Neuronal stem cell (in vitro differentiated cells): ENCODE measurements at regions not wholly inside any gene's neighbourhood (a gene's known extent, or its start where the extent isn't known, plus 50 kb on each side); places are given as distances from the start of the nearest gene placed in this dataset.

ENCODE experiments used
- DNase-seq: peaks from one replicate; pipeline ENCODE4 v3.0.0-alpha.2; 2013; ENCODE audit warnings: low spot score
- H2AFZ ChIP-seq: one replicate; pipeline ENCODE4 v1.6.1; 2013; ENCODE audit warnings: mild to moderate bottlenecking, low read length, inconsistent platforms
- H2AK5ac ChIP-seq: 2 replicates; pipeline ENCODE4 v1.6.1; 2013; ENCODE audit warnings: low read depth, mild to moderate bottlenecking, inconsistent platforms, low read length, moderate library complexity, mixed read lengths
- H2BK120ac ChIP-seq: 2 replicates; pipeline ENCODE4 v1.6.1; 2013; ENCODE audit warnings: low read depth, mild to moderate bottlenecking, inconsistent platforms, low read length, moderate library complexity, mixed read lengths
- H2BK12ac ChIP-seq: one replicate; pipeline ENCODE4 v1.6.1; 2013; ENCODE audit warnings: low read length, inconsistent platforms
- H2BK15ac ChIP-seq: 2 replicates; pipeline ENCODE4 v1.6.1; 2013; ENCODE audit warnings: mild to moderate bottlenecking, low read length, inconsistent platforms, mixed read lengths
- H2BK5ac ChIP-seq: one replicate; pipeline ENCODE4 v1.6.1; 2013; ENCODE audit warnings: inconsistent platforms, mild to moderate bottlenecking, low read length, moderate library complexity
- H3K14ac ChIP-seq: one replicate; pipeline ENCODE4 v1.6.1; 2013; ENCODE audit warnings: low read length, inconsistent platforms
- H3K18ac ChIP-seq: 2 replicates; pipeline ENCODE4 v1.6.1; 2013; ENCODE audit warnings: low read length, inconsistent platforms
- H3K23ac ChIP-seq: 2 replicates; pipeline ENCODE4 v1.6.1; 2013; ENCODE audit warnings: low read depth, mild to moderate bottlenecking, mixed read lengths, low read length, inconsistent platforms; ENCODE audit not compliant: poor library complexity
- H3K27ac ChIP-seq: replicated peaks from 3 replicates; pipeline ENCODE4 v1.5.1; 2013; ENCODE audit warnings: low read length, inconsistent platforms
- H3K27me3 ChIP-seq, 3 experiments: 2 replicates each; pipeline ENCODE4 v1.6.1; 2013; ENCODE audit warnings: low read length in 3 of 3, mild to moderate bottlenecking in 2 of 3, inconsistent platforms in 1 of 3, low read depth in 1 of 3, mixed read lengths in 1 of 3, moderate library complexity in 1 of 3; ENCODE audit not compliant: control insufficient read depth in 3 of 3, insufficient read depth in 3 of 3
- H3K36me3 ChIP-seq, 2 donors: replicated peaks in 1 of 2; 2 replicates each; pipeline ENCODE4 v1.6.1; 2013; ENCODE audit warnings: low read length in 2 of 2; ENCODE audit not compliant: control insufficient read depth in 2 of 2, insufficient read depth in 2 of 2
- H3K4ac ChIP-seq: 2 replicates; pipeline ENCODE4 v1.6.1; 2013; ENCODE audit warnings: inconsistent platforms, mild to moderate bottlenecking, low read length, moderate library complexity
- H3K4me1 ChIP-seq, 2 donors: 1 replicate in 1 of 2; 2 replicates in 1 of 2; pipeline ENCODE4 v1.6.1; 2013; ENCODE audit warnings: low read length in 2 of 2, low read depth in 1 of 2; ENCODE audit not compliant: control insufficient read depth in 2 of 2, insufficient read depth in 1 of 2
- H3K4me2 ChIP-seq: one replicate; pipeline ENCODE4 v1.6.1; 2013; ENCODE audit warnings: mild to moderate bottlenecking, low read length, inconsistent platforms; ENCODE audit not compliant: insufficient read depth, poor library complexity, severe bottlenecking
- H3K4me3 ChIP-seq, 2 donors: 2 replicates each; pipeline ENCODE4 v1.5.1; 2013; ENCODE audit warnings: low read length in 2 of 2, mild to moderate bottlenecking in 2 of 2, inconsistent platforms in 1 of 2, moderate library complexity in 1 of 2
- H3K79me1 ChIP-seq: one replicate; pipeline ENCODE4 v1.6.1; 2013; ENCODE audit warnings: low read depth, mild to moderate bottlenecking, inconsistent platforms, low read length, moderate library complexity
- H3K9ac ChIP-seq: one replicate; pipeline ENCODE4 v1.6.1; 2013; ENCODE audit warnings: mild to moderate bottlenecking, low read depth, low read length, inconsistent platforms; ENCODE audit not compliant: poor library complexity
- H3K9me3 ChIP-seq, 2 donors: replicated peaks in 1 of 2; 2 replicates each; pipeline versions ENCODE3 to v1.6.1; 2013; ENCODE audit warnings: low read length in 2 of 2, mild to moderate bottlenecking in 2 of 2, inconsistent platforms in 1 of 2, low read depth in 1 of 2, mixed read lengths in 1 of 2, moderate library complexity in 1 of 2; ENCODE audit not compliant: control insufficient read depth in 2 of 2, insufficient read depth in 1 of 2
- H4K8ac ChIP-seq: one replicate; pipeline ENCODE4 v1.6.1; 2013; ENCODE audit warnings: low read depth, mild to moderate bottlenecking, inconsistent platforms, low read length, moderate library complexity
- H4K91ac ChIP-seq: one replicate; pipeline ENCODE4 v1.6.1; 2013; ENCODE audit warnings: low read length, low read depth, mild to moderate bottlenecking, inconsistent platforms; ENCODE audit not compliant: poor library complexity
- WGBS, 2 donors: extraction: QIAGEN DNeasy Blood & Tissue Kit; methylation state at CpG; one replicate each; pipeline ENCODE4 v1.1.7; 2013; ENCODE audit warnings: missing lambda C conversion rate in 2 of 2, mixed read lengths in 1 of 2; ENCODE audit not compliant: insufficient read length in 2 of 2, insufficient replicate concordance in 1 of 2; ENCODE audit errors: extremely low coverage in 2 of 2; 5-methylcytosine and 5-hydroxymethylcytosine counted together

- Histone ChIP-seq H3K4ac (no peak overlapping the region), H2AK5ac (no peak overlapping the region), H2AFZ (no peak overlapping the region), H3K27ac (no peak overlapping the region), H2BK15ac (no peak overlapping the region), H3K36me3 (no peaks in the 10 kb centered on the region), H3K9me3 (no peaks in the 10 kb centered on the region), H2BK12ac (no peak overlapping the region), H2BK5ac (no peak overlapping the region), H4K91ac (no peak overlapping the region), H4K8ac (no peak overlapping the region), H3K4me2 (no peak overlapping the region), H3K79me1 (no peaks in the 10 kb centered on the region), H3K27me3 (no peaks in the 10 kb centered on the region), H3K23ac (no peak overlapping the region), H2BK120ac (no peak overlapping the region), H3K9ac (no peak overlapping the region), H3K4me1 (no peaks in the 10 kb centered on the region), H3K14ac (no peak overlapping the region), H3K18ac (no peak overlapping the region), H3K4me3 (no peak overlapping the region)
- no peak for DNase-seq
- WGBS, 2 donors: no CpG with 5 or more reads among the region's 7 CpGs
These were observed 269.0 kb downstream of the RAD51AP2 start for GRCh38 chr2:17249249-17249648.

GRCh38 chr2:17245906-17246305, 272.3 kb downstream of the RAD51AP2 start:
- H3K79me1 ChIP-seq: no peaks in the 10 kb centered on the region
- no peak overlapping the region for H4K8ac ChIP-seq
- no peaks in the 10 kb centered on the region for H3K9me3 ChIP-seq
- H3K36me3 ChIP-seq: no peaks in the 10 kb centered on the region
- H2BK120ac ChIP-seq: no peak overlapping the region
- H2BK5ac ChIP-seq: no peak overlapping the region
- no peaks in the 10 kb centered on the region for H3K4me1 ChIP-seq
- H2AK5ac ChIP-seq: no peak overlapping the region
- H2AFZ ChIP-seq: no peak overlapping the region
- H2BK12ac ChIP-seq: no peak overlapping the region
- H2BK15ac ChIP-seq: no peak overlapping the region
- H3K4ac ChIP-seq: no peak overlapping the region
- WGBS, 2 donors: no CpG with 5 or more reads among the region's 2 CpGs
- no peak overlapping the region for H3K4me2 ChIP-seq
- H3K23ac ChIP-seq: no peak overlapping the region
- H3K27me3 ChIP-seq: no peaks in the 10 kb centered on the region
- no peak overlapping the region for H3K27ac ChIP-seq
- H3K9ac ChIP-seq: no peak overlapping the region
- no peak overlapping the region for H3K4me3 ChIP-seq
- no peak for DNase-seq
- H3K18ac ChIP-seq: no peak overlapping the region
- H3K14ac ChIP-seq: no peak overlapping the region
- H4K91ac ChIP-seq: no peak overlapping the region

- Histone ChIP-seq H3K4me3 (no peak overlapping the region), H4K91ac (no peak overlapping the region), H2BK5ac (no peak overlapping the region), H2BK12ac (no peak overlapping the region), H3K4me1 (no peaks in the 10 kb centered on the region), H3K4me2 (no peak overlapping the region), H3K9me3 (no peaks in the 10 kb centered on the region), H3K27me3 (no peaks in the 10 kb centered on the region), H3K9ac (no peak overlapping the region), H3K18ac (no peak overlapping the region), H3K23ac (no peak overlapping the region), H4K8ac (no peak overlapping the region), H3K36me3 (no peaks in the 10 kb centered on the region), H3K27ac (no peak overlapping the region), H3K79me1 (no peaks in the 10 kb centered on the region), H2AFZ (no peak overlapping the region), H2BK120ac (no peak overlapping the region), H3K14ac (no peak overlapping the region), H3K4ac (no peak overlapping the region), H2AK5ac (no peak overlapping the region), H2BK15ac (no peak overlapping the region)
- DNase-seq: no peak
- no CpG with 5 or more reads among the region's 3 CpGs for WGBS, 2 donors
These were observed 275.3 kb downstream of the RAD51AP2 start for GRCh38 chr2:17242813-17243485.

GRCh38 chr2:17239550-17239949, 278.7 kb downstream of the RAD51AP2 start:
- Histone ChIP-seq H3K14ac (no peak overlapping the region), H3K36me3 (no peaks in the 10 kb centered on the region), H3K27me3 (no peaks in the 10 kb centered on the region), H3K9me3 (no peaks in the 10 kb centered on the region), H3K27ac (no peak overlapping the region), H3K4ac (no peak overlapping the region), H3K4me2 (no peak overlapping the region), H2BK15ac (no peak overlapping the region), H3K18ac (no peak overlapping the region), H3K79me1 (no peaks in the 10 kb centered on the region), H2BK5ac (no peak overlapping the region), H2AFZ (no peak overlapping the region), H3K4me3 (no peak overlapping the region), H2BK120ac (no peak overlapping the region), H4K91ac (no peak overlapping the region), H3K23ac (no peak overlapping the region), H3K4me1 (no peaks in the 10 kb centered on the region), H3K9ac (no peak overlapping the region), H2AK5ac (no peak overlapping the region), H4K8ac (no peak overlapping the region), H2BK12ac (no peak overlapping the region)
- WGBS, 2 donors: 100% methylated on average over 1 of the region's 3 CpGs; no CpG with 5 or more reads in 1 of the 2 donors
- no peak for DNase-seq
